ENCODE measurements at regions not wholly inside any gene's neighbourhood (a gene's known extent, or its start where the extent isn't known, plus 50 kb on each side); places are given as distances from the start of the nearest gene placed in this dataset.
A peak's percentile ranks its signal among the peaks of the same experiment; 100 is the strongest.

GRCh38 chrX:141641138-141641537 is 51.6 kb downstream of the SPANXA2 start:
- no peak for DNase-seq

- peak; percentile 19 for DNase-seq
These were observed 53.5 kb downstream of the SPANXA2 start for GRCh38 chrX:141642979-141643378.

Measured in EL (cell line).